DOHH2 (cell line): ENCODE measurements at regions not wholly inside any gene's neighbourhood (a gene's known extent, or its start where the extent isn't known, plus 50 kb on each side); places are given as distances from the start of the nearest gene placed in this dataset.

Source experiments
- H3F3A ChIP-seq: fragments of 200-600 bp; sonication (generic), shearing (Covaris generic); 2 replicates; pipeline ENCODE4 v1.6.0; 2016; ENCODE audit warnings: antibody characterized with exemption, mild to moderate bottlenecking; ENCODE audit not compliant: control insufficient read depth, insufficient read depth
- H3K27ac ChIP-seq: fragments of 200-600 bp; sonication (generic); 2 replicates; pipeline ENCODE4 v1.5.1; 2014; ENCODE audit warnings: low read depth, mild to moderate bottlenecking, low read length, moderate library complexity
- H3K27me3 ChIP-seq: fragments of 200-600 bp; sonication (generic); 2 replicates; pipeline ENCODE4 v1.6.1; 2014; ENCODE audit warnings: mild to moderate bottlenecking, low read length, mixed read lengths; ENCODE audit not compliant: control insufficient read depth
- H3K36me3 ChIP-seq: fragments of 200-600 bp; sonication (generic); 2 replicates; pipeline ENCODE4 v1.6.1; 2014; ENCODE audit warnings: mild to moderate bottlenecking, low read length, moderate library complexity, mixed read lengths; ENCODE audit not compliant: control insufficient read depth
- H3K4me1 ChIP-seq: fragments of 200-600 bp; sonication (generic); 2 replicates; pipeline ENCODE4 v1.6.1; 2014; ENCODE audit warnings: mild to moderate bottlenecking, low read length, mixed read lengths; ENCODE audit not compliant: control insufficient read depth
- H3K4me2 ChIP-seq: fragments of 200-600 bp; sonication (generic); 2 replicates; pipeline ENCODE4 v1.6.0; 2014; ENCODE audit warnings: mild to moderate bottlenecking, low read length, moderate library complexity
- H3K4me3 ChIP-seq: fragments of 200-600 bp; sonication (generic); 2 replicates; pipeline ENCODE4 v1.5.1; 2014; ENCODE audit warnings: mild to moderate bottlenecking, low read length, mixed read lengths
- H3K79me2 ChIP-seq: fragments of 200-600 bp; sonication (generic); 2 replicates; pipeline ENCODE4 v1.6.1; 2014; ENCODE audit warnings: mild to moderate bottlenecking, low read length, mixed read lengths; ENCODE audit not compliant: control insufficient read depth
- H3K9me2 ChIP-seq: fragments of 200-600 bp; sonication (generic); replicated peaks from 2 replicates; pipeline ENCODE4 v1.6.1; 2014; ENCODE audit warnings: mild to moderate bottlenecking, low read length, mixed read lengths; ENCODE audit not compliant: control insufficient read depth
- H3K9me3 ChIP-seq: fragments of 200-600 bp; sonication (generic); 2 replicates; pipeline ENCODE4 v1.6.1; 2014; ENCODE audit warnings: antibody characterized with exemption, low read length, mixed read lengths; ENCODE audit not compliant: control insufficient read depth, insufficient read depth
- H4K20me1 ChIP-seq: fragments of 200-600 bp; sonication (generic); 2 replicates; pipeline ENCODE4 v1.6.0; 2014; ENCODE audit warnings: low read depth, mild to moderate bottlenecking, antibody characterized with exemption, low read length, moderate library complexity; ENCODE audit not compliant: control insufficient read depth, insufficient read depth
- EZH2phosphoT487 ChIP-seq: fragments of 200-600 bp; sonication (generic); IDR thresholded peaks from 2 replicates; pipeline ENCODE4 v1.6.1; 2017; ENCODE audit warnings: borderline replicate concordance, mild to moderate bottlenecking, antibody characterized with exemption, low read length, moderate library complexity, mixed read lengths
- TF ChIP-seq, protein P1 (sequence below): fragments of 200-600 bp; sonication (generic); IDR thresholded peaks from one replicate; pipeline ENCODE4 v1.5.1; 2014; ENCODE audit warnings: antibody characterized with exemption, mild to moderate bottlenecking, low read depth, low read length; ENCODE audit not compliant: poor library complexity, severe bottlenecking

DNA sequence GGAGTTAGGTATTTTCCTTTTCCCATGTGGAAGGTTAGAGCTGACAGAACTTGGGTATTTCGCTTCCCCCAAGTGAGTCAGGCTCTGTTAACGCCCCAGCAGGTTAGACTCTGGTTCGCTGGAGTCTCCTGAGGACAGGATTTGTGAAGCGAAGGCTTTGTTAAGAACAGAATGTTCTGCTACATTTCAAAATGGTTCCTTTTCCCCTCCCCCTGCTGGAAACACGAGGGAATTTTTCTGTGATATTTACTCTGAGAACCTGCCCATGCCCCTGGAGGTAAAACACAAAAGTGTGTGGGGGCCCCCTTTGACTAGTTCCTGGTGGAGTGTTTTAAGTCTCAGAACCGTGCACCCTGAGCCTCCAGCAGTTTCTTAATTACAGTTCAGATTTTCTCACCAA lies 731.4 kb upstream of the CITED2 start:
- Histone ChIP-seq H3K27me3 (no peaks in the 10 kb centered on the region), H3K4me1 (no peaks in the 10 kb centered on the region), H3K27ac (no peak overlapping the region), H3K4me2 (no peak overlapping the region), H3K4me3 (no peak overlapping the region), H3K9me2 (no peaks in the 10 kb centered on the region), H3K79me2 (no peaks in the 10 kb centered on the region), H4K20me1 (no peaks in the 10 kb centered on the region), H3K36me3 (no peaks in the 10 kb centered on the region), H3K9me3 (no peaks in the 10 kb centered on the region), H3F3A (no peaks in the 10 kb centered on the region)
- TF ChIP-seq, protein P1, sequence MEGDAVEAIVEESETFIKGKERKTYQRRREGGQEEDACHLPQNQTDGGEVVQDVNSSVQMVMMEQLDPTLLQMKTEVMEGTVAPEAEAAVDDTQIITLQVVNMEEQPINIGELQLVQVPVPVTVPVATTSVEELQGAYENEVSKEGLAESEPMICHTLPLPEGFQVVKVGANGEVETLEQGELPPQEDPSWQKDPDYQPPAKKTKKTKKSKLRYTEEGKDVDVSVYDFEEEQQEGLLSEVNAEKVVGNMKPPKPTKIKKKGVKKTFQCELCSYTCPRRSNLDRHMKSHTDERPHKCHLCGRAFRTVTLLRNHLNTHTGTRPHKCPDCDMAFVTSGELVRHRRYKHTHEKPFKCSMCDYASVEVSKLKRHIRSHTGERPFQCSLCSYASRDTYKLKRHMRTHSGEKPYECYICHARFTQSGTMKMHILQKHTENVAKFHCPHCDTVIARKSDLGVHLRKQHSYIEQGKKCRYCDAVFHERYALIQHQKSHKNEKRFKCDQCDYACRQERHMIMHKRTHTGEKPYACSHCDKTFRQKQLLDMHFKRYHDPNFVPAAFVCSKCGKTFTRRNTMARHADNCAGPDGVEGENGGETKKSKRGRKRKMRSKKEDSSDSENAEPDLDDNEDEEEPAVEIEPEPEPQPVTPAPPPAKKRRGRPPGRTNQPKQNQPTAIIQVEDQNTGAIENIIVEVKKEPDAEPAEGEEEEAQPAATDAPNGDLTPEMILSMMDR = peak; percentile 30
- no peak for TF ChIP-seq EZH2phosphoT487

DNA sequence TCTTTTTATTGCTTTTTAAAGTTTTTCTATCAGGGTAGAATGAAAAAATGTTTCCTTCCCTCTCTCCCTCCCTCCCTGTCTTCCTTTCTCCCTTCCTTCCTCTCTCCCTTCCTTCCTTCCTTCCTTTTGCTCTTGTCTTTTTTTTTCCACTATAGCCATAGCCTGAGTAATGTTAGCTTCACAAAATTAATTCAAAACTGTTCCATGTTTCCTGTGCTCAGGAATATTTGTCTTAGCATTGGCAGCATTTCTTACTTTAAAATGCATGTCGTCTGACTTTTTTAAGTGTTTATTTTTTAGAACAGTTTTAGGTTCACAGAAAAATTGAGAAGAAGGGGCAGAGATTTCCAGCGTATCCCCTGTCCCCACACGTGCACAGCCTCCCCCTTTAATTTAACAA lies 730.8 kb upstream of the CITED2 start:
- no peaks in the 10 kb centered on the region for H3K9me3 ChIP-seq
- no peaks in the 10 kb centered on the region for H3K9me2 ChIP-seq

DNA sequence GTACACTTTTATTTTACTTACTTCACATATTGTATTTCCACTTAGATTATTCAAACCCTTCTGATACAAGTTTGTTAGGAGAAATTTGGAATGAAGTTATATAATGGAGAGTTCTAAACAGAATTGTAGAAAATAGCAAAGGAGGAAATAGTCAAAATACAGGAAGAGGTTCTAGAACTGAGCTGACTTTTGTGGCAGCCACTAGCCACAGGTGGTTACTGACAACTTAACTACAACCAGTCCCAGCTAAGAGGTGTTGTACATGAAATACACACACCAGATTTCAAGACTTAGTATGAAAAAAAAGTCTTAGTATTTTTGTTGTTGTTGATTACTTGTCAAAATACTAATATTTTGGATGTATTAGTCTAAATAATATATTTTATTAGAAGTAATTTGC lies 727.4 kb upstream of the CITED2 start:
- Histone ChIP-seq H3F3A (no peaks in the 10 kb centered on the region), H3K4me2 (no peak overlapping the region), H3K4me3 (no peak overlapping the region), H3K4me1 (no peaks in the 10 kb centered on the region), H3K27ac (no peak overlapping the region), H3K36me3 (no peaks in the 10 kb centered on the region), H3K9me3 (no peaks in the 10 kb centered on the region), H4K20me1 (no peaks in the 10 kb centered on the region), H3K9me2 (no peaks in the 10 kb centered on the region), H3K27me3 (no peaks in the 10 kb centered on the region), H3K79me2 (no peaks in the 10 kb centered on the region)
- TF ChIP-seq EZH2phosphoT487 = no peak
- TF ChIP-seq, protein P1 = no peak

More for the DNA sequence above, 730.8 kb upstream of the CITED2 start:
- no peaks in the 10 kb centered on the region for H3K36me3 ChIP-seq
- no peaks in the 10 kb centered on the region for H4K20me1 ChIP-seq
- H3K4me3 ChIP-seq = no peak overlapping the region
- no peaks in the 10 kb centered on the region for H3F3A ChIP-seq
- no peak overlapping the region for H3K4me2 ChIP-seq
- H3K27me3 ChIP-seq = no peaks in the 10 kb centered on the region
- no peak overlapping the region for H3K27ac ChIP-seq
- TF ChIP-seq, protein P1 = no peak
- TF ChIP-seq EZH2phosphoT487 = no peak
- no peaks in the 10 kb centered on the region for H3K4me1 ChIP-seq
- no peaks in the 10 kb centered on the region for H3K79me2 ChIP-seq

- no peaks in the 10 kb centered on the region for H3K79me2 ChIP-seq
- H3K4me1 ChIP-seq = no peaks in the 10 kb centered on the region
- no peak overlapping the region for H3K27ac ChIP-seq
- H3K4me3 ChIP-seq = no peak overlapping the region
- no peaks in the 10 kb centered on the region for H3K9me3 ChIP-seq
- no peaks in the 10 kb centered on the region for H3K36me3 ChIP-seq
- H3F3A ChIP-seq = no peaks in the 10 kb centered on the region
- TF ChIP-seq EZH2phosphoT487 = no peak
- TF ChIP-seq, protein P1 = no peak
- H4K20me1 ChIP-seq = no peaks in the 10 kb centered on the region
- H3K9me2 ChIP-seq = no peaks in the 10 kb centered on the region
- H3K27me3 ChIP-seq = no peaks in the 10 kb centered on the region
- no peak overlapping the region for H3K4me2 ChIP-seq
Measured at GRCh38 chr6:140101367-140101766, 726.9 kb upstream of the CITED2 start.
